ENCODE measurements at regions not wholly inside any gene's neighbourhood (a gene's known extent, or its start where the extent isn't known, plus 50 kb on each side); places are given as distances from the start of the nearest gene placed in this dataset.

- DNase-seq (ENCODE audit: low read depth in 2 of 2), result peak; percentile 53
Observed at GRCh38 chr15:27702581-27702980, 396.5 kb downstream of the OCA2 start.

- DNase-seq (ENCODE audit: low read depth in 2 of 2), result no peak
Observed at GRCh38 chr15:27701956-27702355, 397.2 kb downstream of the OCA2 start.

GRCh38 chr15:27701014-27701413 lies 398.1 kb downstream of the OCA2 start:
- DNase-seq (ENCODE audit: low read depth in 2 of 2), result no peak

GRCh38 chr15:27699699-27700098 lies 399.4 kb downstream of the OCA2 start:
- DNase-seq (ENCODE audit: low read depth in 2 of 2), result no peak

- DNase-seq (ENCODE audit: low read depth in 2 of 2), result no peak
Observed at GRCh38 chr15:27696530-27696929, 402.6 kb downstream of the OCA2 start.

- DNase-seq (ENCODE audit: low read depth in 2 of 2), result no peak
Observed at GRCh38 chr15:27695726-27696125, 403.4 kb downstream of the OCA2 start.

GRCh38 chr15:27694506-27695087 lies 404.5 kb downstream of the OCA2 start:
- DNase-seq (ENCODE audit: low read depth in 2 of 2), result no peak

- DNase-seq (ENCODE audit: low read depth in 2 of 2), result no peak
Observed at GRCh38 chr15:27693280-27693679, 405.8 kb downstream of the OCA2 start.

GRCh38 chr15:27692438-27692837 lies 406.7 kb downstream of the OCA2 start:
- no peak for DNase-seq (ENCODE audit: low read depth in 2 of 2)

- DNase-seq (ENCODE audit: low read depth in 2 of 2), result no peak
Observed at GRCh38 chr15:27690290-27690689, 408.8 kb downstream of the OCA2 start.

- DNase-seq (ENCODE audit: low read depth in 2 of 2), result no peak
Observed at GRCh38 chr15:27686971-27687370, 412.1 kb downstream of the OCA2 start.

- DNase-seq (ENCODE audit: low read depth in 2 of 2), result peak; percentile 25 to 44
Observed at GRCh38 chr15:27686369-27686768, 412.7 kb downstream of the OCA2 start.

GRCh38 chr15:27685644-27686043 lies 413.5 kb downstream of the OCA2 start:
- no peak for DNase-seq (ENCODE audit: low read depth in 2 of 2)

- DNase-seq (ENCODE audit: low read depth in 2 of 2), result no peak
Observed at GRCh38 chr15:27683121-27683520, 416.0 kb downstream of the OCA2 start.

GRCh38 chr15:27681038-27681437 lies 418.1 kb downstream of the OCA2 start:
- DNase-seq (ENCODE audit: low read depth in 2 of 2), result no peak

- peak; percentile 14 to 24 for DNase-seq (ENCODE audit: low read depth in 2 of 2)
Observed at GRCh38 chr15:27679731-27680471, 419.2 kb downstream of the OCA2 start.

GRCh38 chr15:27679203-27679602 lies 419.9 kb downstream of the OCA2 start:
- DNase-seq (ENCODE audit: low read depth in 2 of 2), result no peak

GRCh38 chr15:27677951-27678350 lies 421.2 kb downstream of the OCA2 start:
- DNase-seq (ENCODE audit: low read depth in 2 of 2), result no peak

- DNase-seq (ENCODE audit: low read depth in 2 of 2), result no peak
Observed at GRCh38 chr15:27676647-27677046, 422.5 kb downstream of the OCA2 start.

- no peak for DNase-seq (ENCODE audit: low read depth in 2 of 2)
Observed at GRCh38 chr15:27675571-27675970, 423.5 kb downstream of the OCA2 start.

- no peak for DNase-seq (ENCODE audit: low read depth in 2 of 2)
Observed at GRCh38 chr15:27674826-27675225, 424.3 kb downstream of the OCA2 start.

GRCh38 chr15:27673766-27674445 lies 425.2 kb downstream of the OCA2 start:
- DNase-seq (ENCODE audit: low read depth in 2 of 2), result no peak

- DNase-seq (ENCODE audit: low read depth in 2 of 2), result no peak
Observed at GRCh38 chr15:27672537-27672936, 426.6 kb downstream of the OCA2 start.

Measured in fibroblast of skin of left biceps (primary cell).